ENCODE measurements at regions not wholly inside any gene's neighbourhood (a gene's known extent, or its start where the extent isn't known, plus 50 kb on each side); places are given as distances from the start of the nearest gene placed in this dataset.

- FAIRE-seq (no peak), ATAC-seq (no peak), DNase-seq (ENCODE audit: low read depth, low spot score) (no peak)
- Histone ChIP-seq H3K27ac (ENCODE audit: control insufficient read depth, insufficient read depth) (no peak overlapping the region), H3K4me1 (ENCODE audit: control insufficient read depth, insufficient read depth, low read length) (no peaks in the 10 kb centered on the region), H3K9ac (ENCODE audit: control insufficient read depth, insufficient read depth, low read length) (no peak overlapping the region), H3K4me2 (ENCODE audit: control insufficient read depth, insufficient read depth) (no peak overlapping the region), H3K4me3 (no peak overlapping the region), H4K20me1 (ENCODE audit: control insufficient read depth, insufficient read depth) (no peaks in the 10 kb centered on the region), H3K36me3 (ENCODE audit: control insufficient read depth in 2 of 2, insufficient read depth in 2 of 2, low read length in 1 of 2) (no peaks in the 10 kb centered on the region), H3K9me3 (replicated peaks; ENCODE audit: control insufficient read depth, insufficient read depth, low read length) (no peaks in the 10 kb centered on the region), H2AFZ (ENCODE audit: control insufficient read depth, low read depth, low read length) (no peak overlapping the region), H3K27me3 (replicated peaks in 1 of 2; ENCODE audit: control insufficient read depth in 2 of 2, insufficient read depth in 2 of 2, low read length in 1 of 2) (no peaks in the 10 kb centered on the region), H3K79me2 (ENCODE audit: control insufficient read depth, insufficient read depth, low read length) (no peaks in the 10 kb centered on the region)
- no TSS peak for BruUV-seq (replicated peaks)
- TF ChIP-seq IRF5 (IDR thresholded peaks at IDR 0.05; ENCODE audit: borderline replicate concordance) (no peak), NKRF (conservative IDR thresholded peaks at IDR 0.05) (no peak), ASH2L (IDR thresholded peaks at IDR 0.05; ENCODE audit: borderline replicate concordance, low read depth) (no peak), BRCA1 (IDR thresholded peaks at IDR 0.05; ENCODE audit: low read depth, low read length) (no peak), MAX (IDR thresholded peaks at IDR 0.05; ENCODE audit: low read depth, low read length) (no peak)
- RAD21 ChIA-PET (ENCODE audit: unreplicated experiment) = no interaction called here
- intact Hi-C loops (cut with micrococcal nuclease; ENCODE audit: unreplicated experiment) (no loop called here), in situ Hi-C loops (cut with MboI) (no loop called here)
- POLR2A ChIA-PET = no interaction called here
- 35% methylated on average over 8 of the region's 8 CpGs for WGBS (ENCODE audit: insufficient coverage, insufficient replicate concordance, low lambda C conversion rate, missing lambda C conversion rate)
- CTCF ChIA-PET = no interaction called here
- SMC1A ChIA-PET (ENCODE audit: uncharacterized antibody, unreplicated experiment) = no interaction called here
These were observed 316.6 kb downstream of the TLE1 start for GRCh38 chr9:81372628-81373191.

All from GM12878 (cell line).